Superior temporal gyrus (tissue), 1 donor: ENCODE measurements at regions not wholly inside any gene's neighbourhood (a gene's known extent, or its start where the extent isn't known, plus 50 kb on each side); places are given as distances from the start of the nearest gene placed in this dataset.

ENCODE experiments used
- DNase-seq: peaks from one replicate; pipeline ENCODE4 v3.0.0-alpha.2; 2016; ENCODE audit errors: extremely low spot score

- DNase-seq = no peak
Observed at GRCh38 chr4:188551156-188551555, 411.9 kb downstream of the TRIML1 start.

DNA sequence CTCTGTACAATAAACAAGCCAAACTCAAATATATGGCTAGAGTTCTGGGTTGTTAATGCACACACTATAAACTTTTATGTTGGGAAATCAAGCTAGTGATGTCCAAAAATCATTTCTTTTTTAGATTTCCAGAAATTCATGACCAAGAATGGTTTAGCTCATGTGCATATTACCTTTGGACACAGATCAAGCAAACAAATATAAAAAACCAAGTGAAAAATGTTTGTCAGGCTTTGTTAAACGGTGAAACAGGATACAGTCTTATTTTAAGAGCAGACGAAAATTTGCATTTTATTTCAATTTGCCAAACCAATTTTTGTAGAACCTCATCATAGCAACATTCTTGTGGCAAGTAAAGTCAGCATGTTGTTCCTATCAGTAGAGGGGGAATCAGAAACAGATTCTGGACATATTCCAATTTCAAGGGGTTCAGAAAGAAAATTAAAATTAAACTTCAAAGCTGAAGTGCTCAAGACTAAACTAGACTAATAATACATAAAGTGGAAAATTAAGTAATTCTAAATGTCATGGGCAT is 413.6 kb downstream of the TRIML1 start:
- no peak for DNase-seq

DNA sequence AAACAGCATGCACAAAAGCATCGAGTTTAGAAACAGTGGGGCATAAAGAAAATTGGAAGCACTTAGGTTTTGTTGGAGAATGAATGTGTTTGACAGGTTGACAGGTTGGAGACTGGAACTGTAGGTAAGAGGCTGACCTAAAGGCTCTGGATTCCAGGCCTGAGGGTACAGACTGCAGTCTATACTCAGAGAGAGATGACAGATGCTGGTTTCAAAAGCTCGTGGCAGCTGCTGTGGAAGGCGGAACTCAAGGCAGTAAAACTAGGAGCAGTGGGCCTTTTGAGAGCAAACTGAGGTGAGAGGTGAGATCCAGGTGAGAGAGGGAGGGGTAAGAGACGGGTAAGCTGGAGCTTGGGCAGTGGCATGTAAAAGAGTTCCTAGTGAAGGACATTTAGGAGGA is 415.2 kb downstream of the TRIML1 start:
- no peak for DNase-seq

GRCh38 chr4:188573104-188573503 is 433.9 kb downstream of the TRIML1 start:
- DNase-seq = no peak

GRCh38 chr4:188578657-188579056 is 439.4 kb downstream of the TRIML1 start:
- DNase-seq = no peak

- DNase-seq = no peak
Observed at GRCh38 chr4:188596021-188596420, 456.8 kb downstream of the TRIML1 start.

DNA sequence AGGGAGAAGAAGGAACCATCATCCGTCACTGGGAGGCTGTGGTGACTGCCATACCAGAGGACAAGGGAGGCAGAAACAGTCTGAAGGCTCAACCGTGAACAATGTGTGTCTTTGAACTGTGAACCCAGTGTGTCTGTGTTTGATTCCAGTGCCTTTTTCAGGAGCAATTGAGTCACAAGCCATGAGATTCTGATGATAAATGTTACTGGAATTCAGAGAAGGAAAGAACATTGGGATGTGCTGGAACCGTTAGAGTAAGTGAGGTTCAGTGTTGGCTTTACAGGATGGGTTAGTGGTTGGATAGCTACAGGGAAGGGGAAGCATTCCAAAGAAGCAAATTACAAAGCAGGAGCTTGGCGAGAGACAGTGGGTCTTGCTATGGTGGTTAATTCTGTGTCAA is 464.4 kb downstream of the TRIML1 start:
- no peak for DNase-seq

- no peak for DNase-seq
Observed at GRCh38 chr4:188606635-188607034, 467.4 kb downstream of the TRIML1 start.

- no peak for DNase-seq
Observed at GRCh38 chr4:188611143-188611542, 471.9 kb downstream of the TRIML1 start.

DNA sequence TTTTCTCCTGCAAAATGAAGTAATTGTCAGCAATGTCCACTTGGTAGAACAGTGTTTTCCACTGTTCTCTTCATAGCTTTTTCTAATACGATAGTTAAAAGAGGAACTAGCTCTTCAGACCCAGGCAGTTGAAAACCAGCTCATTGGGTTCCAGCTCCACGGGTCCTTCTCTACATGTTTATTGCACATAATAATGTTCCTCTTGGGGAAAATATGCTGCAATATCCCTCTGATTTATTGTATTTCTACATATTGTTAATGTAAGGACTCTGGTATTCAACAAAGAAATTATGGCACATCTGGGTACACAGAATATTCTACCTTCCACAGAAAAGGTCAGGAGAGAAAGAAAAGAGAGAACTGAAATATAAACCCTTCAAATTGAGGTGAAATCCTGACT is 473.4 kb downstream of the TRIML1 start:
- no peak for DNase-seq

- DNase-seq = no peak
Observed at GRCh38 chr4:188613976-188614375, 474.7 kb downstream of the TRIML1 start.

DNA sequence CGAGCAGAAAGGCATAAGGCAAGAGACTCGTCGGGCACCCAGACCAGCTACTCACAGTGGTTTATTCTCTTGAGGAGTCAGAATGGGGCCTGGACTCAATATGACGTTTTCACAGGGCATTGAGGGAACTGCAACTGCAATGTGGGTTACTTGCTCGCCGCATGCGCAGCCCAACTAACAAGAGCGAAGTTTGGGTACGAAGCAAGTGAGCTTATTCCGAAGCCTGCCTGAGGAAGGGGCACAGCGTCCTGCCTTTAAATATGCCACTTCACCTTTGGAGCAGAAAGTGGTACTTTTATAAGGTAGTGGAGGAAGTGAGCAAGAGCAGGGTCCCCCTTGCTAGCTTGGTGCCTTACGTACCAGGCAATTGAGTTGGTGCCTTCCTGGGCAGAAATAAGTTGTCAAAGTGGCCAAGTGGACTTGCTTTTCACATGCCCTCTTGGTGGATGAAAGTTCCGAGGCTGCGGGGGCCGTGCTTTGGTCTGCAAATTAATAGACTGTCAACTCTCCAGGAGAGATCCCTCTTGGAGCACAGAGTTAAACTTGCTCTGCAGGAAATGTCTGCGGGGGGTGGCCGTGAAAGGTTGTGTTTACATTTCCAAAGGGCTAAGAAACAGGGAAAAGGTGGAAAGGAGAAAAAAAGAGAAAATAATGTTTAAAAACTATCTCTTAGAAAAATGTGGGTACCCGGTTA is 480.4 kb downstream of the TRIML1 start:
- no peak for DNase-seq

GRCh38 chr4:188620608-188621007 is 481.4 kb downstream of the TRIML1 start:
- DNase-seq = no peak

DNA sequence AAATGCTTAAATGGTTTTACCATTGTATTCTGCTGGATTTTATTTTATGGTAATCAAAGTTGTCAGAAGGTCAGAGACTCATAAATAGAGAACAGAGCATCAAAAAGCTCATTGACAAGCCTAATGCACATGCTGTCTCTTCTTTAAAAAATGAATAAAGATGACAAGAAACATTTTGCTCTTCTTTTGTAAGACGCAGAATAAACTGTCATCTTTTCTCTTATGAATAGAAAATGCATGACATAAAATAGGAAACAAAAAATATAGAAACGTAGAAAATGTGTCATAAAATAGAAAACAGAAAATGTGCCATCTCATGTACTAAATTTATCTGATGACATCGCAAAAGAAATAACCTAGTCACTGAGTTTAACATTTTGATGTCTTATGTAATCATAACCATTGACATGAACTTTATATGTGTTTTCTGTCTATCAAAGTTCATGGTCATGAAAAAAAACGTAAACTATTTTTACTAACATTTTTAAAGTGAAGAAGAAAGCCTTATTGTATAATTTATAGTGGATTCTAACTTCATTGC is 484.1 kb downstream of the TRIML1 start:
- no peak for DNase-seq

- no peak for DNase-seq
Observed at GRCh38 chr4:188624370-188624769, 485.1 kb downstream of the TRIML1 start.

DNA sequence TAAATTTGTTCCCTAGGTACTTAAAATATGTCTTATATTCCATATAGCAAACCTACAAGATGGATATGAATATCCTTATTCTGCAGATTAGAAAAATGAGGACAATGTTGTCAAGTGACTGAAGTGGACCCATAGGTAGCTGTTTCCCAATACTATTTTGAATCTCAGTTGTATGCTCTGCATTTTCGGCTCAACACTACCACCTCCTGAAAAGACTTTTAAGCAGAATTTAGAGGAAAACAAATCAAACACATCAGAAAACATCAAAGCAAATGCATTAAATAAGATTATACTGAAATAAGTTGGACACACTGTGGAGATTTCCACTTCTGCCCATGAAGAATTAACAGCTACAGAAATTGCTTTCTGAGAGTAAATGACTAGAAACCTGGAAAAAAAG is 488.7 kb downstream of the TRIML1 start:
- DNase-seq = no peak

DNA sequence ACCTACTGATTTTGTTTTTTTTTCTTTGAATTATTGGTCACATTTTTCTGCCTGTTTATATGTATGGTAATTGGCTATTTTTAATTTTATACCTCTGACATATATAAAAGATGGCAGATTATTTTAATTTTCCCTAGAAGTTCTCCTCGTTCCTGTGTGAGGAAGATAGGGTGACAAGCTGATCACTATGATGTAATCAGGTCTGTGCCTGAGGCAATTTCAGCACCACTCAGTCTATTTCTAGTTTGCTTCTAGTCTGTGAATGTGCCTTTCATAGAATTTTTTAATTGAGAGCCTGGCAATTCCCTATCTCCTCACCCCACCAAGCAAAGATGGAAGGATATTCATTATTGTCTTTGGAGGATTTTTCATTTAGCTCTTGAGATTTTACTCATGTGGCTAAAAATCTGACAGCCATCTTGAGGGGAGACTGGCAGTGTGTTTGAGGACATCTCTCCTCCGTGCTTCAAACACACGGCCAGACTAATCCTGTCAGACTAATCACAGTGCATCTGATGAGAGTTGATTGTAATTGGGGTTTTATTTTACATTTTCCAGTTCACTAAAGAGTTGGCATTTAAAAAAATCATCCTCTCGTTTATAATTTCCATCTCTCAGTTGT is 500.3 kb downstream of the TRIML1 start:
- no peak for DNase-seq

GRCh38 chr4:188647820-188648370 is 508.7 kb downstream of the TRIML1 start:
- DNase-seq = no peak

DNA sequence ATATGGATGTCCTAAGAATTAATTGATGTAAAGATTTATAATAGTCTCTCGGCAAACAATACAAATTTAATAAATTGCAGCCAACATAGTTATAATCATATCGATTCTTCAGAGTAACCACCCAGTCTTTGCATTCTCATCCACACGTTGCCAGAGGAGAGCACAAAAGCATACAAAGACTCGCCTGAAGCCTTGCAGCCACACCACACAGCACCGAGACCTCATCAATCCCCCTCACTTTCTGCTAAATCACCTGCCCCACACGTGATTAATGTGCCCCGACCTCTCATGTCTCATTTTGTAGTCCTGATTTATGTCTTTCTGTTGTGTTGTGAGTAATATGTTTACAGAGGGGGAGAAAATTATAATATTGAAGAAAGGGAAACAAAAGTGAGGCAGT is 510.4 kb downstream of the TRIML1 start:
- DNase-seq = no peak

- DNase-seq = no peak
Observed at GRCh38 chr4:188650516-188650915, 511.3 kb downstream of the TRIML1 start.

- no peak for DNase-seq
Observed at GRCh38 chr4:188657365-188657764, 518.1 kb downstream of the TRIML1 start.

DNA sequence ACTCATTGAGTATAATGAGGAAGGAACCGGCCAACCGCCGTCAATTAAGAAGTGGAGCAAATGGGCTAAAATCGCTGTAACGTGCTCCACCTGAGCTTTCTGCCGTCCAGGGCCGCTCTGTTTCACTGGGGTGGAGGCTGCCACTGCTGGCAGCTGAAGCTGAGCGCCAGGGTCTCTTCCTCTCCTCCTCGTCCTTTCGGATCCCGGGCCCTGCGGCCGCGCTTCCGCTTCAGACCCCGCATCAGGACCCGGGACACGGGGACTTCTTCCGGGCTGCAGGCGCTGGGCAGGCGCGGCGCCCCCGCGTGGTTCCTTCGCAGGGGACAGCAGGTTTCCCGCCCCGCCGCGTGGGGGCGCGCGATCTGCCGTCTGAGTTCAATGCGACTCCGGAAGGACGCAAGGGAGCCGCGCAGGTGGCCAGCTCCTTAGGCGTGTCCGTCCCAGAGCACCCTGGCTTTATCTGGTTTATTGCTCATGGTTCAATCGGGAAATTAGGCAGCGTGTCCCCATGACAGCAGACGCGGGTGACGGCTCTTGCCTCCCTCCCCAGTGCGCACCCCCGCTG is 519.8 kb downstream of the TRIML1 start:
- DNase-seq = no peak

DNA sequence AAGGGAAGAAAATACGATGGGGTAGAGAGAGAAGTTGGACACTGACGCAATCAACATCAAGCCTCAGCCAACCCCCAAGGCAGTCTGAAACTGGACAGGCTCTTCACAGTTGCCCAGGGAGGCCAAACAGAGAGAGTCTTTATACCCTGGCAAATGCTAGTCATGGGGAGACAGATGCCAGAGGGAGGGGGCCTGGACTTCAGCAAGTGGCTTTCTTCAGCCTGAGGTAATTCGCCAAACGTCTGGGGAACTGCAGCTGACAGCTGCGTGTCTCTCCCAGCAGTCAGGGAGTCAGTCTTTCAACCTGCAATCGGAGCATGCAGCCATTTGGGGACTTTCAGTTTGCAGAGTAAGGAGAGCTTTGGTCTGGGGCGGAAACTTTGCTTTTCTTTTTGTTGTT is 521.6 kb downstream of the TRIML1 start:
- DNase-seq = peak; percentile 78
